ENCODE measurements at regions not wholly inside any gene's neighbourhood (a gene's known extent, or its start where the extent isn't known, plus 50 kb on each side); places are given as distances from the start of the nearest gene placed in this dataset.

DNA sequence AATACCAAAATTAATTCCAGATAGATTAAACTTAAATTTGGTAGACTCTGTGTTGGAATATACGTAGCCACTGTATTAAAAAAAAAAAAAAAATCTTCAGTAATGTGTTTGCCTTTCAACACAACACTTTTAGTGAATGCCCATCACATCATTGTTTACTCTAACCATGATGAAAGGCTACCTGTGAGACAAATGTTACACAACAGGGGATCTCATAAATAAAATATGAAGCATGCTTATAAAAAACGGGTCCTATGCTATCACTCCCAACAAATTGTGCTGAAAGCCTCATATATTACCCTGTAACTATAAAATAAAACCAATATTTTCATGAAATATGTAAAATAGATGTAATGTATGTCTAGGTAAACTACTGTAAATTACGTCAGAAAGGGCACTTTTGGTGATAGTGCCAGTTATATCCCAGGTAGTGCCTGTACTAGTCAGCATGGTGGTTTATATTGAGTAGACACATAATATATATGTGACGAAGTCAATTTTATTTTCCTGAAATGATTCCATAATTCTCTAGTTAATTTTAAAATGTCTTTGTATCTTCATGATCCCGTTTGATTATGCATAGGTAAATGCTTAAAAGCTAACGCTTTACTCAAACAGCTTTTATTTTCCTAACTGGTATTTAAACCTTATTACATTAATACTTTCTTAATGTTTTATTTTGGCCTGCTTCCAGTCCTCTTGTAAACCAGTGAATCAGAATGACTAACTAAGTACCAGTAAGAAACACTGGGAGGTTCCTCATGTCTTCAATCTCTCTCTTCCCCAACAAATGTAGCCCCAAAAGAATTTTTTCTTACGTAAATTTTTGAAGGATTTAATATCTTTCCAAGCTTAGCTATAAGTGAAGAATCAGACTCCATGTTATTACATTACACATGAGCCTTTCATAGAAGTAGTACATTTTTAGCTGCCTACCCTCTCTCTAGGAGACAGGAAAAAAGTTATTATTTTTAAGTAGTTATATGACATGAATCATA lies 420.3 kb downstream of the GABRG2 start:
- no peak overlapping the region for H3K27ac Mint-ChIP-seq
- DNase-seq, result no peak
- H3K4me1 Mint-ChIP-seq, result no peaks in the 10 kb centered on the region
- H3K27me3 Mint-ChIP-seq, result no peaks in the 10 kb centered on the region
- no peak overlapping the region for H3K4me3 Mint-ChIP-seq
- H3K9me3 Mint-ChIP-seq, result peaks cover 10 to 14% of the 10 kb centered on the region in 2 donors
- no peak for ATAC-seq

DNA sequence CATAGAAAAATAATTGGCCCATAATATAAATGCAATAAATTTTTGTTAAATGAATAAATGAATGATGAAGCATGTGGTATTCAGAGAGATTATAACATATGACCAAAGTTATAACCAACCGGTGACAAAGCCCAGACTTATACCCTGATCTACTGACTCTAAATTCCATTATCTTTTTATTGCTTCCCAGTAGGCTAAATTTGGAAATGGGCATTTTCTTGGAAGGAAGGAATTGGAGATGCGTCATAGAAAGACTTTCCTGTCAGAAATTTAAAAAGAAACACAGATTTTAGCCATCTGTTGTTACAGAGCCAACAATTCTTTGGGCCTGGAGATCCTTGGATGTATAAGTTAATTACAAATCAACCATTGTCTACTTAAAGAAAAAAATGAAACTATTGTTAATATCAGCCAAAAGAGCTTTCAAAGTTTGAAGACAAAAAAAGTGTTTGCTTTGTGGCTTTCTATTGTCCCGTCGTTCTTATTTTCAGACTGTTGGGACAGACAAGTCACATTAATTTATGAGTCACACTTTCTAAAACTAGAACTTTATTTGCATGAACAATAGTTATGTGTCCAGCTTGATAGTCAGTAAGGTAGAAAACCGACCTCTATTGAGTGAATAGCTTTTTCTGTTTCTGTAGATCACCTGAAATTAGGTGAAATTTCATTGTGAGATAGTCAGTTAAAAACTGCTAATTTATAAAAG lies 428.7 kb downstream of the GABRG2 start:
- Mint-ChIP-seq H3K27ac (no peak overlapping the region), H3K9me3 (peaks cover 5 to 8% of the 10 kb centered on the region in 2 donors)
- no peak for DNase-seq

DNA sequence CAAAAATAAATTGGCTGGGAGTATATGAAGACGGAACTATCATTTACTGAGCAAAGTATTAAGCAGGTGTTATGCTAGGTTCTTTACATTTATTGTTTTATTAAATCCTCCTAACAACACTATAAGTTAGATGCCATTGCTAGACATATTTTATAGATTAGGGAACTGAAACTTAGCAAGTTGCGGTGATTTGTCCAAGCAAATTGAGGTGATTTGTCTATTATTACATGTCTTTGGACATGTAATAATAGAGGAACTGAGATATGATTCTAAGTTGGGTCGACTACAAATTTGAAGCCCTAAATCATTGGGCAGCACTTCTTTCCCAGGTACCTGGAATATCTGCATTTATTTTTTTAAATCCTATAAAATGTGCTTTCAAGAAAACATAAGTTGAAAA lies 429.9 kb downstream of the GABRG2 start:
- Mint-ChIP-seq H3K4me1 (no peaks in the 10 kb centered on the region), H3K27me3 (no peaks in the 10 kb centered on the region)

More for the DNA sequence above, 428.7 kb downstream of the GABRG2 start:
- Mint-ChIP-seq H3K4me1 (no peaks in the 10 kb centered on the region), H3K4me3 (no peak overlapping the region), H3K27me3 (no peaks in the 10 kb centered on the region)
- ATAC-seq, result no peak

GRCh38 chr5:162502780-162503179 lies 435.2 kb downstream of the GABRG2 start:
- no peaks in the 10 kb centered on the region for H3K4me1 Mint-ChIP-seq
- H3K27ac Mint-ChIP-seq, result no peak overlapping the region
- peaks cover 0 to 12% of the 10 kb centered on the region in 2 donors for H3K9me3 Mint-ChIP-seq
- no peak overlapping the region for H3K4me3 Mint-ChIP-seq
- ATAC-seq (no peak), DNase-seq (no peak)
- no peaks in the 10 kb centered on the region for H3K27me3 Mint-ChIP-seq

More for the DNA sequence above, 429.9 kb downstream of the GABRG2 start:
- Mint-ChIP-seq H3K27ac (no peak overlapping the region), H3K4me3 (no peak overlapping the region), H3K9me3 (peaks cover 4 to 6% of the 10 kb centered on the region in 2 donors)
- ATAC-seq (no peak), DNase-seq (no peak)

DNA sequence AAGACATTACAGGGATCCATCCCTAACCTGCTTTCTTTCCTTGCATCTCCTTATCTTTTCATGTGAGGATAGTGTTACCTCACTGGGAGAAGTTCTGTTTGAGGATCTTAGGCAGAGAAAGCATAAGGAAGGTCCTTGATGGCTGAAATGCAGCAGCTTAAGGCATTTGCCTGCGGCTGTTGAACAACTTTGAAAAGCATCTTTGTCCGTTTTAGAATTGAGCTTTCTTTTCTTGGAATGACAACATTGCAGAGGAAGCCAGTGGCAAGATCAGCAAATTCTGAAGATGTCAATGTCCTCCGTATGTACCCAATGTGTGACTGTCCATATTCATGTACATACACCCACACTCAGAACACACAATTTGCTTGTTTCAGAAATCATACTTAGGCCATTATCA lies 436.2 kb downstream of the GABRG2 start:
- H3K27me3 Mint-ChIP-seq, result no peaks in the 10 kb centered on the region
- H3K4me1 Mint-ChIP-seq, result no peaks in the 10 kb centered on the region
- no peak overlapping the region for H3K27ac Mint-ChIP-seq
- ATAC-seq, result no peak
- DNase-seq, result no peak
- no peak overlapping the region for H3K4me3 Mint-ChIP-seq
- peaks cover 0 to 12% of the 10 kb centered on the region in 2 donors for H3K9me3 Mint-ChIP-seq

DNA sequence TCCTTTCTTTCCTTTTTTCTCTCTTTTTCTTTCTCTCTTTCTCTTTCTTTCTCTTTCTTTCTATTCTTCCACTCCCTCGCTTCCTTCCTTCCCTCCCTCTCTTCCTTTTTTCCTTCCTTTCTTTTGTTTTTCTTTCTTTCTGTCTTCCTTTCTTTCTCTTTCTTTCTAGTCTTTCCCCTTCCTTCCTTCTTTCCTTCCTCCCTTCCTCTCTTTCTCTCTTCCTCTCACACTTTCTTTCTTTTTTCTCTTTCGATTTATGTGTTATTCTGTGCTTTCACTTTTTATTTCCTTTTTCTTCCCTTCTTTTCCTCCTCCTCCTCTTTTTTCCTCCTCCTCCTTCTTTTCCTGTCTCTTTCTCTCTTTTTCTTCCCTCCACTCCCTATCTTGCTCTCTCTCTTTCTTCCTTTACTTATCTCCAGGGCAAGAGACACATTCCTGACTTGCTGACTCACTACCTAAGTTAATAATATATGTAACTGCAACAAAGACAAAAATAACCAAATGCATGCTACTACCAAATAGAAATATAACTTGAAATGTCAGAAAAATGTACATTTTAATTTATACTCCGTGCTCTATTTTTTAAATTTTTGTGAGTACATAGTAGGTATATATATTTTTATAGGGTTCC lies 445.5 kb downstream of the GABRG2 start:
- no peak overlapping the region for H3K27ac Mint-ChIP-seq
- no peaks in the 10 kb centered on the region for H3K27me3 Mint-ChIP-seq
- DNase-seq (no peak), ATAC-seq (no peak)
- H3K4me3 Mint-ChIP-seq, result no peak overlapping the region
- H3K9me3 Mint-ChIP-seq, result peaks cover 22 to 31% of the 10 kb centered on the region in 2 donors
- no peaks in the 10 kb centered on the region for H3K4me1 Mint-ChIP-seq

GRCh38 chr5:162514116-162514515 lies 446.5 kb downstream of the GABRG2 start:
- H3K27me3 Mint-ChIP-seq, result no peaks in the 10 kb centered on the region
- no peak overlapping the region for H3K27ac Mint-ChIP-seq
- peaks cover 27 to 38% of the 10 kb centered on the region in 2 donors for H3K9me3 Mint-ChIP-seq
- no peak for ATAC-seq
- no peaks in the 10 kb centered on the region for H3K4me1 Mint-ChIP-seq
- no peak for DNase-seq
- no peak overlapping the region for H3K4me3 Mint-ChIP-seq

DNA sequence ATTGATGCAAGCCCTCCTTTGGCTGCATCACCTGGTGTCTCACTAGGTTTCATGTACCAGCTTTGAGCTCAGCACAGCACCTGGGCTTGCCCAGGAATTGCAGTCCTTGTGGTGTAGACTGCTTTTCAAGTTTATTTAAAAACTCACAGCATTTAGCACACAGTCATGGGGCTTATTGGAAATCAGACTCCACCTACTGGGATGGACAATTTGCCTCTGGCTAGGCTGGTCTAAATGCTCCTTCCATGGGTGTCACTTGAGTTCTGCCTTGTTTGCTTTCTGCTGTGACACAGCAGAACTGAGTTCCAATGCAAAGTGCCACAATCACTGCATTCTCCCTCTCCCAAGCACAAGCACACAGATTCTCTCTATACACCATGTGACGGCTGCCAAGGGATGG lies 453.3 kb downstream of the GABRG2 start:
- Mint-ChIP-seq H3K4me3 (no peak overlapping the region), H3K4me1 (no peaks in the 10 kb centered on the region), H3K27me3 (no peaks in the 10 kb centered on the region), H3K27ac (no peak overlapping the region), H3K9me3 (peaks cover 32 to 54% of the 10 kb centered on the region in 2 donors)
- DNase-seq (no peak), ATAC-seq (no peak)

DNA sequence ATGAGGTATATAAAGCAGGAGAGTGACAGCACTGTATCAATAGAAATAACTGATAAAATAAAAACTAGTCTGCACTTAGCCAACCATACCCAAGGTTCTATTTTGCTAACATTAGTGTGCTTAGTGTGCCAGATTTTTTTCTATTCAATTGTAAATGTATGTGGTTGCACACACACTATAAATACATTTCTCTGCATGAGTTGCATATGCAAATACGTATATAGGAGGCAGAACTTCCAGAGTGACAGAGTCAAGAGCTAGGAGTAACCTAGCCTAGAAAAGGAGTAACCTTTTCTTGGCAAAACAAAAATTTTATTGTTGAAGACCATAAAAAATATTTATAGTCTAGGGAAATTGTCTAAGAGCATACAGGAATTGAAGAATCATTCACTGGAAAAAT lies 461.6 kb downstream of the GABRG2 start:
- Mint-ChIP-seq H3K4me3 (no peak overlapping the region), H3K27me3 (no peaks in the 10 kb centered on the region), H3K4me1 (no peaks in the 10 kb centered on the region), H3K9me3 (peaks cover 9 to 11% of the 10 kb centered on the region in 2 donors), H3K27ac (no peak overlapping the region)
- ATAC-seq (no peak), DNase-seq (no peak)

- Mint-ChIP-seq H3K27me3 (no peaks in the 10 kb centered on the region), H3K9me3 (peaks cover 4 to 5% of the 10 kb centered on the region in 2 donors), H3K4me1 (no peaks in the 10 kb centered on the region), H3K27ac (no peak overlapping the region), H3K4me3 (no peak overlapping the region)
- DNase-seq (no peak), ATAC-seq (no peak)
These were observed 462.3 kb downstream of the GABRG2 start for GRCh38 chr5:162529886-162530285.

- no peak for DNase-seq
- no peaks in the 10 kb centered on the region for H3K4me1 Mint-ChIP-seq
- H3K4me3 Mint-ChIP-seq, result no peak overlapping the region
- H3K9me3 Mint-ChIP-seq, result peaks cover 2 to 12% of the 10 kb centered on the region in 2 donors
- no peaks in the 10 kb centered on the region for H3K27me3 Mint-ChIP-seq
- no peak overlapping the region for H3K27ac Mint-ChIP-seq
- ATAC-seq, result no peak
These were observed 475.9 kb downstream of the GABRG2 start for GRCh38 chr5:162543437-162543836.

- Mint-ChIP-seq H3K27me3 (no peaks in the 10 kb centered on the region), H3K4me3 (no peak overlapping the region), H3K9me3 (peaks cover 7 to 18% of the 10 kb centered on the region in 2 donors), H3K4me1 (no peaks in the 10 kb centered on the region), H3K27ac (no peak overlapping the region)
- ATAC-seq, result no peak
- no peak for DNase-seq
These were observed 477.3 kb downstream of the GABRG2 start for GRCh38 chr5:162544905-162545304.

DNA sequence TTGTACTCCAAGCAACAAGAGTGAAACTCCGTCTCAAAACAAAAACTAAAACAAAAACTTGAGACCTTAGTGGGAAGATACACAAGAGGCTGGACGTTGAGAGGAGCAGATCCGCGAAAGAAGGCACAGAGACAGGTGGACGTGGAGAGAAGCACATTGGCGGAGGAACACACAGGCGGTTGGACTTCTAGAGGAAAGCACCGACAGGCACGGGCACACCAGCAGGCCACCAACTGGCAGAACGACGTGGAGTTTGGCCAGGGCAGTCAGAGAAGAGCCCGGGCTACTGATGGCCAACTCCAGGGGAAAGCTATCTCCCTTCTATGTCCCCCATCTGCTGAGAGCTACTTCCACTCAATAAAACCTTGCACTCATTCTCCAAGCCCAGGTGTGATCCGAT lies 482.7 kb downstream of the GABRG2 start:
- H3K27me3 Mint-ChIP-seq, result no peaks in the 10 kb centered on the region
- H3K27ac Mint-ChIP-seq, result no peak overlapping the region
- ATAC-seq (no peak), DNase-seq (no peak)
- no peak overlapping the region for H3K4me3 Mint-ChIP-seq
- H3K9me3 Mint-ChIP-seq, result peaks cover 15 to 19% of the 10 kb centered on the region in 2 donors
- no peaks in the 10 kb centered on the region for H3K4me1 Mint-ChIP-seq

- Mint-ChIP-seq H3K9me3 (peaks cover 4 to 7% of the 10 kb centered on the region in 2 donors), H3K27me3 (no peaks in the 10 kb centered on the region), H3K4me3 (no peak overlapping the region), H3K27ac (no peak overlapping the region), H3K4me1 (no peaks in the 10 kb centered on the region)
- ATAC-seq, result no peak
- DNase-seq, result no peak
These were observed 490.5 kb downstream of the GABRG2 start for GRCh38 chr5:162558120-162558519.

GRCh38 chr5:162567644-162568043 lies 500.1 kb downstream of the GABRG2 start:
- Mint-ChIP-seq H3K27me3 (no peaks in the 10 kb centered on the region), H3K27ac (no peak overlapping the region), H3K4me1 (no peaks in the 10 kb centered on the region), H3K4me3 (no peak overlapping the region), H3K9me3 (peaks cover 7 to 14% of the 10 kb centered on the region in 2 donors)
- ATAC-seq, result no peak
- no peak for DNase-seq

Measured in stimulated activated naive CD8-positive, alpha-beta T cell treated with anti-CD3 and anti-CD28 coated beads, Interleukin-15, amount 100 ng/mL, for 72 hours (primary cell).